ENCODE measurements at regions not wholly inside any gene's neighbourhood (a gene's known extent, or its start where the extent isn't known, plus 50 kb on each side); places are given as distances from the start of the nearest gene placed in this dataset.

GRCh38 chr21:17458279-17458678 lies 54.6 kb upstream of the CXADR start:
- no peaks in the 10 kb centered on the region for H3K36me3 ChIP-seq (ENCODE audit: control insufficient read depth, insufficient read depth, low read length)
- H3K27ac ChIP-seq (ENCODE audit: insufficient read depth, low read depth, low read length, poor library complexity, severe bottlenecking): no peak overlapping the region
- H3K4me3 ChIP-seq (ENCODE audit: insufficient read depth, low read depth, low read length): no peak overlapping the region
- H3K9me3 ChIP-seq (ENCODE audit: control insufficient read depth, low read length): no peaks in the 10 kb centered on the region
- H3K4me1 ChIP-seq (ENCODE audit: control insufficient read depth, insufficient read depth, low read length): no peaks in the 10 kb centered on the region
- H3K27me3 ChIP-seq (ENCODE audit: control insufficient read depth, insufficient read depth, low read length, poor library complexity, severe bottlenecking): no peaks in the 10 kb centered on the region
- 83 to 87% methylated on average over 5 to 6 of the region's 6 CpGs for WGBS, 2 experiments

- Histone ChIP-seq H3K9me3 (ENCODE audit: control insufficient read depth, low read length) (no peaks in the 10 kb centered on the region), H3K27ac (ENCODE audit: insufficient read depth, low read depth, low read length, poor library complexity, severe bottlenecking) (no peak overlapping the region), H3K4me1 (ENCODE audit: control insufficient read depth, insufficient read depth, low read length) (peaks cover 8% of the 10 kb centered on the region), H3K36me3 (ENCODE audit: control insufficient read depth, insufficient read depth, low read length) (no peaks in the 10 kb centered on the region), H3K27me3 (ENCODE audit: control insufficient read depth, insufficient read depth, low read length, poor library complexity, severe bottlenecking) (no peaks in the 10 kb centered on the region), H3K4me3 (ENCODE audit: insufficient read depth, low read depth, low read length) (no peak overlapping the region)
- 93 to 95% methylated on average over 2 of the region's 2 CpGs for WGBS, 2 experiments
Observed at GRCh38 chr21:17460094-17460493, 52.7 kb upstream of the CXADR start.

- H3K9me3 ChIP-seq (ENCODE audit: control insufficient read depth, low read length): no peaks in the 10 kb centered on the region
- 93 to 95% methylated on average over 3 of the region's 3 CpGs for WGBS, 2 experiments
- no peaks in the 10 kb centered on the region for H3K27me3 ChIP-seq (ENCODE audit: control insufficient read depth, insufficient read depth, low read length, poor library complexity, severe bottlenecking)
- H3K4me1 ChIP-seq (ENCODE audit: control insufficient read depth, insufficient read depth, low read length): peaks cover 8% of the 10 kb centered on the region
- no peak overlapping the region for H3K4me3 ChIP-seq (ENCODE audit: insufficient read depth, low read depth, low read length)
- no peaks in the 10 kb centered on the region for H3K36me3 ChIP-seq (ENCODE audit: control insufficient read depth, insufficient read depth, low read length)
- no peak overlapping the region for H3K27ac ChIP-seq (ENCODE audit: insufficient read depth, low read depth, low read length, poor library complexity, severe bottlenecking)
Observed at GRCh38 chr21:17461014-17461413, 51.8 kb upstream of the CXADR start.

GRCh38 chr21:17461582-17461981 lies 51.3 kb upstream of the CXADR start:
- H3K4me1 ChIP-seq (ENCODE audit: control insufficient read depth, insufficient read depth, low read length): peaks cover 8% of the 10 kb centered on the region
- H3K4me3 ChIP-seq (ENCODE audit: insufficient read depth, low read depth, low read length): no peak overlapping the region
- no peak overlapping the region for H3K27ac ChIP-seq (ENCODE audit: insufficient read depth, low read depth, low read length, poor library complexity, severe bottlenecking)

GRCh38 chr21:17462276-17462981 lies 50.4 kb upstream of the CXADR start:
- Histone ChIP-seq H3K9me3 (ENCODE audit: control insufficient read depth, low read length) (no peaks in the 10 kb centered on the region), H3K36me3 (ENCODE audit: control insufficient read depth, insufficient read depth, low read length) (no peaks in the 10 kb centered on the region), H3K27me3 (ENCODE audit: control insufficient read depth, insufficient read depth, low read length, poor library complexity, severe bottlenecking) (no peaks in the 10 kb centered on the region), H3K4me1 (ENCODE audit: control insufficient read depth, insufficient read depth, low read length) (peaks cover 8% of the 10 kb centered on the region), H3K4me3 (ENCODE audit: insufficient read depth, low read depth, low read length) (no peak overlapping the region), H3K27ac (ENCODE audit: insufficient read depth, low read depth, low read length, poor library complexity, severe bottlenecking) (no peak overlapping the region)
- WGBS, 2 experiments: 90 to 94% methylated on average over 14 to 16 of the region's 16 CpGs

More at GRCh38 chr21:17461582-17461981, 51.3 kb upstream of the CXADR start:
- Histone ChIP-seq H3K27me3 (ENCODE audit: control insufficient read depth, insufficient read depth, low read length, poor library complexity, severe bottlenecking) (no peaks in the 10 kb centered on the region), H3K36me3 (ENCODE audit: control insufficient read depth, insufficient read depth, low read length) (no peaks in the 10 kb centered on the region), H3K9me3 (ENCODE audit: control insufficient read depth, low read length) (no peaks in the 10 kb centered on the region)
- 92 to 95% methylated on average over 4 of the region's 4 CpGs for WGBS, 2 experiments

Measured in ectodermal cell (in vitro differentiated cells).